HepG2 (cell line): ENCODE measurements at regions not wholly inside any gene's neighbourhood (a gene's known extent, or its start where the extent isn't known, plus 50 kb on each side); places are given as distances from the start of the nearest gene placed in this dataset.

ENCODE experiments used
- ATAD3A ChIP-seq: sonication (generic); formaldehyde crosslinking; IDR thresholded peaks from 2 replicates; pipeline ENCODE4 v1.4.0; 2020; ENCODE audit warnings: missing genetic modification reagents
- CSRNP2 ChIP-seq: sonication (generic); formaldehyde crosslinking; conservative IDR thresholded peaks from 2 replicates; pipeline ENCODE4 v1.8.0; 2022; ENCODE audit warnings: low read depth, missing genetic modification reagents
- IRF1 ChIP-seq: sonication (generic); formaldehyde crosslinking; IDR thresholded peaks from 2 replicates; pipeline ENCODE4 v1.4.0; 2020; ENCODE audit warnings: low read depth, mild to moderate bottlenecking, missing genetic modification reagents
- ONECUT2 ChIP-seq: sonication (generic); formaldehyde crosslinking; IDR thresholded peaks from 2 replicates; pipeline ENCODE4 v1.4.0; 2020; ENCODE audit warnings: missing genetic modification reagents
- PHF8 ChIP-seq: sonication (generic); formaldehyde crosslinking; IDR thresholded peaks from 2 replicates; pipeline ENCODE4 v1.5.0; 2020; ENCODE audit warnings: missing genetic modification reagents
- ZNF781 ChIP-seq: sonication (generic); formaldehyde crosslinking; IDR thresholded peaks from 2 replicates; pipeline ENCODE4 v1.5.1; 2020; ENCODE audit warnings: borderline replicate concordance, mild to moderate bottlenecking, missing genetic modification reagents; ENCODE audit errors: not compliant biosample characterization

- TF ChIP-seq PHF8 (CRISPR knock-in tag) (no peak), IRF1 (no peak), ATAD3A (CRISPR knock-in tag) (no peak), ZNF781 (CRISPR knock-in tag) (no peak), ONECUT2 (CRISPR knock-in tag) (no peak), CSRNP2 (CRISPR knock-in tag) (no peak)
These were observed 122.6 kb upstream of the AJAP1 start for GRCh38 chr1:4531842-4532241.
